ENCODE measurements at regions not wholly inside any gene's neighbourhood (a gene's known extent, or its start where the extent isn't known, plus 50 kb on each side); places are given as distances from the start of the nearest gene placed in this dataset.

DNA sequence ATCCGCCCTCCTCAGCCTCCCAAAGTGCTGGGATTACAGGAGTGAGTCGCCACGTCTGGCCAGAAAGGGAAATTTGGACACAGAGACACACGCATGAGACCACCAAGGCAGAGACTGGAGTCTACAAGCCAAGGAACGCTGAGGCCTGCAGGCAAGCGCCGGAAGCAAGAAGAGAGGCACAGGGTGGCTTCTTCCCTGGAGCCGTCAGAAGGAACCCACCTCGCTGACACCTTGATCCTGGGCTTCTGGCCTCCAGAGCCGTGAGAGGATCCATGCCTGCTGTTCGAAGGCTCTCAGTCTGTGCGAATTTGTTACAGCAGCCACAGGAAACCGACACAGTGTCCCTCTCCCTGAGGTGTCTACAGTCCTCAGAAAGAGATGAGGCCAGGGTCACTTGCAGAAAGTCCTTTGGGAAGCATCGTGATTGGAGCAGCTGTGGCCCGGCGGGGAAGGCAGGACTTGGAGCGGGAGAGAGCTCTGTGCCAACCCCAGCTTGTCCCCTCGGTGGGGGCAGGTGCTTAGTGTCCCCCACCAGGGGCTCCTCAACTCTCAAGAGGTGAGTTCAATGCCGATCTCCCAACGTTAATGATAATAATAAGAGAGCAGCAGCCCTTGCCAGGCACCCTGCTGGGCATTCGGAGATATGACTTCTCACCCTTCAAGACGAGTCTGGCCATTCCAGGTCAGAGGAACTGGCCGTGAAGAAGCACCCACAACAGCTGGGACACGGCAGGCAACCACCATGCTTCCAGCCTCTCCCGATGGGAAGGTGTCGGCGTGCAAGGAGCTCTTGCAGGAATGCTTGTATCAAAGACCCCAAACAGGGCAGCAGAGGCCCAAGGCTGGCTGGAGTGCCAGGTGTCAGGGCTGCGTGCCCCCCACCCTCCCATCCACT is 68.4 kb upstream of the TNRC6C start:
- H3K27me3 Mint-ChIP-seq = no peaks in the 10 kb centered on the region
- DNase-seq = peak in 1 of 14 experiments; percentile 2
- TF ChIP-seq, protein P1, sequence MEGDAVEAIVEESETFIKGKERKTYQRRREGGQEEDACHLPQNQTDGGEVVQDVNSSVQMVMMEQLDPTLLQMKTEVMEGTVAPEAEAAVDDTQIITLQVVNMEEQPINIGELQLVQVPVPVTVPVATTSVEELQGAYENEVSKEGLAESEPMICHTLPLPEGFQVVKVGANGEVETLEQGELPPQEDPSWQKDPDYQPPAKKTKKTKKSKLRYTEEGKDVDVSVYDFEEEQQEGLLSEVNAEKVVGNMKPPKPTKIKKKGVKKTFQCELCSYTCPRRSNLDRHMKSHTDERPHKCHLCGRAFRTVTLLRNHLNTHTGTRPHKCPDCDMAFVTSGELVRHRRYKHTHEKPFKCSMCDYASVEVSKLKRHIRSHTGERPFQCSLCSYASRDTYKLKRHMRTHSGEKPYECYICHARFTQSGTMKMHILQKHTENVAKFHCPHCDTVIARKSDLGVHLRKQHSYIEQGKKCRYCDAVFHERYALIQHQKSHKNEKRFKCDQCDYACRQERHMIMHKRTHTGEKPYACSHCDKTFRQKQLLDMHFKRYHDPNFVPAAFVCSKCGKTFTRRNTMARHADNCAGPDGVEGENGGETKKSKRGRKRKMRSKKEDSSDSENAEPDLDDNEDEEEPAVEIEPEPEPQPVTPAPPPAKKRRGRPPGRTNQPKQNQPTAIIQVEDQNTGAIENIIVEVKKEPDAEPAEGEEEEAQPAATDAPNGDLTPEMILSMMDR (IDR thresholded peaks at IDR 0.05) = no peak
- H3K36me3 ChIP-seq (ENCODE audit: insufficient read depth, low read length) = no peaks in the 10 kb centered on the region
- H3K9me3 ChIP-seq (ENCODE audit: control insufficient read depth in 1 of 2, insufficient read depth in 1 of 2, low read length in 2 of 2) = no peaks in the 10 kb centered on the region
- H3K27me3 ChIP-seq (ENCODE audit: control insufficient read depth in 1 of 2, insufficient read depth in 2 of 2, low read length in 2 of 2) = no peaks in the 10 kb centered on the region
- ATAC-seq (ENCODE audit: poor library complexity) = no peak
- no peak overlapping the region for H3K4me3 Mint-ChIP-seq
- peaks cover 41% of the 10 kb centered on the region for H3K4me1 ChIP-seq (ENCODE audit: insufficient read depth, low read length)
- no peaks in the 10 kb centered on the region for H3K9me3 Mint-ChIP-seq
- H3K4me3 ChIP-seq (ENCODE audit: low read length) = no peak overlapping the region
- H3K36me3 Mint-ChIP-seq (ENCODE audit: low read depth) = peaks cover 4% of the 10 kb centered on the region
- ChIA-PET POLR2A (interaction anchor here (1.0 to 5.4 kb wide), 2 partner anchors 37 to 67 kb away, joined by 3 to 93 read pairs; partner anchors contain the start of gene TNRC6C), CTCF (interaction anchor here (0.6 kb wide), 1 partner anchor 565 kb away, joined by 3 read pairs; no protein-coding TSS in a partner anchor)
- peak overlapping the region; percentile 74 for H3K27ac Mint-ChIP-seq
- H3K4me1 Mint-ChIP-seq (ENCODE audit: low read depth) = peaks cover 34% of the 10 kb centered on the region
- intact Hi-C loops (cut with DNase I, micrococcal nuclease) = loop anchor here (2.0 to 10.0 kb wide), 5 partner anchors 55 to 533 kb away; no protein-coding TSS in a partner anchor
- H3K27ac ChIP-seq (ENCODE audit: low read depth in 1 of 2, low read length in 2 of 2) = no peak overlapping the region

DNA sequence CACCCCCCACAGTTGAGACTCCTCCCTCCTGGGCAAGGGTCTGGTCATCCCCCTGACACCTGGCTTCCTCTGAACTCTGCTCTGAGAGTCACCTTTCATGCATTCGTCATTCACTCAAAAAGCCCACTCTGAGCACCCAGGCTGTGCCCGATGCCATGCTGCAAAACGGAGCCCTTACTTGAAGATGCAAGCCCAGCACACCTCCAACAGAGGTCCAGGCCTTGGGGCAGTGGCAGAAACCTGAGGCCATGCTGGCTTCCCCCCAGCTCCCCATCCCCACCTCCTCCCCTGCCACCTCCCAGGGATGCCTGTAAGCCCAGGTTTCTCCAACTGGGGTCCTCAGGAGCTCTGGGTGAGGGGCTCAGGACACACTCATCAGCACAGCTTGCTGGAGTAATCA is 67.7 kb upstream of the TNRC6C start:
- Histone ChIP-seq H3K4me1 (ENCODE audit: insufficient read depth, low read length) (peaks cover 41% of the 10 kb centered on the region), H3K36me3 (ENCODE audit: insufficient read depth, low read length) (no peaks in the 10 kb centered on the region), H3K27ac (ENCODE audit: low read depth in 1 of 2, low read length in 2 of 2) (no peak overlapping the region), H3K9me3 (ENCODE audit: control insufficient read depth in 1 of 2, insufficient read depth in 1 of 2, low read length in 2 of 2) (no peaks in the 10 kb centered on the region), H3K4me3 (ENCODE audit: low read length) (no peak overlapping the region), H3K27me3 (ENCODE audit: control insufficient read depth in 1 of 2, insufficient read depth in 2 of 2, low read length in 2 of 2) (no peaks in the 10 kb centered on the region)
- intact Hi-C loops (cut with DNase I, micrococcal nuclease) = loop anchor here in 1 of 2 experiments (5.0 kb wide), 1 partner anchor 533 kb away; no protein-coding TSS in a partner anchor
- DNase-seq = no peak
- Mint-ChIP-seq H3K27me3 (no peaks in the 10 kb centered on the region), H3K4me3 (no peak overlapping the region), H3K9me3 (no peaks in the 10 kb centered on the region), H3K27ac (no peak overlapping the region), H3K4me1 (ENCODE audit: low read depth) (peaks cover 32% of the 10 kb centered on the region), H3K36me3 (ENCODE audit: low read depth) (peaks cover 4% of the 10 kb centered on the region)
- ATAC-seq (ENCODE audit: poor library complexity) = no peak
- ChIA-PET POLR2A (interaction anchor here (0.6 to 5.4 kb wide), 2 partner anchors 66 to 173 kb away, joined by 3 to 93 read pairs; partner anchors contain the start of gene TNRC6C), CTCF (interaction anchor here (0.6 kb wide), 1 partner anchor 566 kb away, joined by 3 read pairs; no protein-coding TSS in a partner anchor)
- TF ChIP-seq, protein P1 (IDR thresholded peaks at IDR 0.05) = no peak

DNA sequence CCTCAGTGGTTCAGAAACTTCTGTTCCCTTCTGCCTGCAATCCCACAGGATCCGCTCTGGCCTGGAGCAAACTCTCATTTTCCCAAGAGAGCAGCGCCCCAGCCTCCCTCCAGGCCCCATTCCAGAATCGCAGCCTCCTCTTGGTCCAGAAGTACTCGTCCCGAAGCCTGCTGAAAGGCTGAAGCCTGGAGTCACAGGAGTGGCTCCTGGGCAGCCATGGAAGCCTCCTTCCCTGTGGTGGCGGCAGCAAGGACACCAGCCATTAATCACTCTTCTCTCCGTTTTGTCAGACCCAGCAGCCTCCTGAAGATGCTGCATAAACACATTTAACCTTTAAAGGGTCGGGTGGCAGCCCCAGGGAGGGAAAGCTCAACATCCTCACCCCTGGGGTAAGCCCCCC is 66.9 kb upstream of the TNRC6C start:
- Mint-ChIP-seq H3K4me1 (ENCODE audit: low read depth) (peaks cover 24% of the 10 kb centered on the region), H3K36me3 (ENCODE audit: low read depth) (peaks cover 4% of the 10 kb centered on the region), H3K27me3 (no peaks in the 10 kb centered on the region), H3K4me3 (no peak overlapping the region), H3K9me3 (no peaks in the 10 kb centered on the region), H3K27ac (no peak overlapping the region)
- no peak overlapping the region for H3K27ac ChIP-seq (ENCODE audit: low read depth in 1 of 2, low read length in 2 of 2)
- DNase-seq (peak in 1 of 14 experiments; percentile 1), ATAC-seq (ENCODE audit: poor library complexity) (no peak)
- no peaks in the 10 kb centered on the region for H3K36me3 ChIP-seq (ENCODE audit: insufficient read depth, low read length)
- ChIA-PET CTCF (no interaction called here), POLR2A (no interaction called here)
- intact Hi-C loops (cut with DNase I, micrococcal nuclease) = loop anchor here in 1 of 2 experiments (5.0 kb wide), 1 partner anchor 534 kb away; no protein-coding TSS in a partner anchor
- H3K9me3 ChIP-seq (ENCODE audit: control insufficient read depth in 1 of 2, insufficient read depth in 1 of 2, low read length in 2 of 2) = no peaks in the 10 kb centered on the region
- H3K4me3 ChIP-seq (ENCODE audit: low read length) = no peak overlapping the region
- peaks cover 34% of the 10 kb centered on the region for H3K4me1 ChIP-seq (ENCODE audit: insufficient read depth, low read length)
- TF ChIP-seq, protein P1 (IDR thresholded peaks at IDR 0.05) = no peak
- no peaks in the 10 kb centered on the region for H3K27me3 ChIP-seq (ENCODE audit: control insufficient read depth in 1 of 2, insufficient read depth in 2 of 2, low read length in 2 of 2)
